Fibroblast of lung (primary cell): ENCODE measurements at regions not wholly inside any gene's neighbourhood (a gene's known extent, or its start where the extent isn't known, plus 50 kb on each side); places are given as distances from the start of the nearest gene placed in this dataset.

Experiments
- CTCF ChIP-seq, 2 donors: IDR thresholded peaks in 1 of 2; conservative IDR thresholded peaks in 1 of 2; 1 replicate in 1 of 2; 2 replicates in 1 of 2; pipeline ENCODE4 v1.5.1; 2011 to 2012; ENCODE audit warnings: low read length in 2 of 2, control low read depth in 1 of 2, inconsistent platforms in 1 of 2, low read depth in 1 of 2, mild to moderate bottlenecking in 1 of 2
- EZH2 ChIP-seq: IDR thresholded peaks from 2 replicates; pipeline ENCODE4 v1.5.1; 2012; ENCODE audit warnings: low read length, control low read depth, mild to moderate bottlenecking; ENCODE audit errors: missing control alignments

GRCh38 chr14:98791661-98792060 lies 480.3 kb downstream of the BCL11B start:
- no peak for TF ChIP-seq CTCF (conservative IDR thresholded peaks at IDR 0.05 in 1 of 2, IDR thresholded peaks at IDR 0.05 in 1 of 2; ENCODE audit: low read depth in 1 of 2, low read length in 2 of 2)
- no peak for TF ChIP-seq EZH2
